Ammon's horn (tissue), 1 donor: ENCODE measurements at regions not wholly inside any gene's neighbourhood (a gene's known extent, or its start where the extent isn't known, plus 50 kb on each side); places are given as distances from the start of the nearest gene placed in this dataset.
"Not testable (repeated sequence)": the region's sequence is repeated elsewhere in the genome, so short reads cannot be mapped to it uniquely, and the experiment has no call there.

Source experiments
- DNase-seq: peaks from one replicate; pipeline ENCODE4 v3.0.0-alpha.2; 2016; ENCODE audit warnings: low spot score

DNA sequence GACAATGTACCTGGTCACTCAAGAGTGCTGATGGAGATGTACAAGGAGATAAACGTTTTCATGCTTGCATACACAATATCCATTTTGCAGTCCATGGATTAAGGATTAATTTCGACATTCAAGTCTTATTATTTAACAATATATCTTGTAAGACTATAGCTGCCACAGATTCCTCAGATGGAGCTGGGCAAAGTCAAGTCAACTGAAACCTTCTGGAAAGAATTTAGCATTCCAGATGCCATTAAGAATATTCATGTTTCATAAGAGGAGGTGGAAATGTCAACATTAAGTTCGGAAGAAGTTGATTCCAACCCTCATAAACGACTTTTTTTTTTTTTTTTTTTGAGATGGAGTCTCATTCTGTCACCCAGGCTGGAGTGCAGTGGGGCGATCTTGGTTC is 126.0 kb downstream of the SHANK2 start:
- not testable (repeated sequence) for DNase-seq

DNA sequence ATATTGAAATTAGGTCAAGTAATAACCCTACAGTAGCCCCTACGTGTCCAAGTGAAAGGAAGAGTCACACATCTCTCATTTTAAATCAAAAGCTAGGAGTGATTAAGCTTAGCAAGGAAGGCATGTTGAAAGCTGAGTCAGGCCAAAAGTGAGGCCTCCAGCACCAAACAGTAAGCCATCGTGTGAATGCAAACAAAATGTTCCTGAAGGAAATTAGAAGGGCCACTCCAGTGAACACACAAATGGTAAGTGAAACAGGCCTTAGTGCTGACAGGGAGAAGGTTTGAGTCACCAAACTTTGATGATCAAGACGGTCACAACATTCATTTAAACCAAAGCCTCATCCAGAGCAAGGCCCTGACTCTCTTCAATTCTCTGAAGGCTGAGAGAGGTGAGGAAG is 127.2 kb downstream of the SHANK2 start:
- no peak for DNase-seq

DNA sequence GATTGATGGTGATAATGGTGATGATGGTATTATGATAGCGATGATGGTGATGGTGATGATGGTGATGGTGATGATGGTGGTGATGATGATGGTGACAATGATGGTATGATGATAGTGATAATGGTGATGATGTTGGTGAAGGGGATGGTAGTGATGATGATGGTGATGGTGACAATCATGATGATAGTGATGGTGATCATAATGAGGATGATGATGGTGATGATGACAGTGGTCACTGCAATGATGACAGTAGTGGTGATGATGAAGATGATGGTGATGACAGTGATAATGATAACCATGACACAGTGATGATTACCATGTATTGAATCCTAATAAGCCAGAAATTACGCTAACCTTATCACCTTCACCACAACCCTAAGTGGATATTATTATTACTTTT is 128.2 kb downstream of the SHANK2 start:
- no peak for DNase-seq

DNA sequence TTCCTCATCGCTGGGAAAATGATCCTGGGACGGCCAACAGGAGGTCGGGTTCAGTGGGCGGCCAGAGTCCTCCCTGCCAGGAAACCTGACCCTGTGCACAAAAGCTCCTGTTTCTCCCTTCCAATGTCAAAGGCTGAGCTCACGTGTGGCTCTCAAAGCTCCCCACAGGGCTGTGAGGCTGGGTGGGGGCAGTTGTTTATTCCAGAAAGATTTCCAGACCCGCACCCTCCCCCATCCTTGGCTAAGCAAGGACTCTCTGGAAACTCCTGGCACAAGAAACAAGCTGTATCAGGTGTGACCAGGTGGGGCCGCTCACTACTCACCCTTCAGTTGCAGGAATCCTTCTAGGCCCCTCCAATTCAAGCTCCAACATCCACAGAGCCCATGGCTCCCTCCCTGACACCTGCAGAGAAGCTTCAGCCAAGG is 131.9 kb downstream of the SHANK2 start:
- no peak for DNase-seq

DNA sequence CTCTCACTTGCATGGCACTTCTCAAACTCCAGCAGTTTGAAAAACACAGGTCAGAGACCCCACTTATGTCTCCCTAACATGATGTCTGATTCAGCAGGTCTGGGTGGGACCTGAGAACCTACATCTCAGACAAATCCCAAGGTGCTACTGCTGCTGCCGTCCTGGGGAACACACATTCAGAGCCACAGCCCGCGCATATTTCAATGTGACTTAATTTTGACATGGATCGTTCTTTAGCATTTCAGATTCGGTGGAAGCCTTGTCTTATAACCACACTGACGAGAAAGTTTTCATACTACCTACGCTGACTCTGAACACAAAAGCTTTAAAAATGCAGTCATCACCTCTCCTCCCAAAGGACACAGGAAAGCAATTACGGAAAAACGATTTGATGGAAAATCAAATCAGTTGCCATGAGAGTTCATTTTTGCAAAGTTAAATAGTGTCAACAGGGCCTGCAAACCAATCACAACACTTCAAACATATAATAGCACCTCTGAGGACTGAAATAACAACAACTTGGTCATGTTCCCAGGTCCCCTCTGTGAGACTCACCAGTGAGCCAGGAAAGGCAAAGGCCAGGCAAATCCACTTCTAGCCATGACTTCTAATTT is 132.6 kb downstream of the SHANK2 start:
- no peak for DNase-seq

DNA sequence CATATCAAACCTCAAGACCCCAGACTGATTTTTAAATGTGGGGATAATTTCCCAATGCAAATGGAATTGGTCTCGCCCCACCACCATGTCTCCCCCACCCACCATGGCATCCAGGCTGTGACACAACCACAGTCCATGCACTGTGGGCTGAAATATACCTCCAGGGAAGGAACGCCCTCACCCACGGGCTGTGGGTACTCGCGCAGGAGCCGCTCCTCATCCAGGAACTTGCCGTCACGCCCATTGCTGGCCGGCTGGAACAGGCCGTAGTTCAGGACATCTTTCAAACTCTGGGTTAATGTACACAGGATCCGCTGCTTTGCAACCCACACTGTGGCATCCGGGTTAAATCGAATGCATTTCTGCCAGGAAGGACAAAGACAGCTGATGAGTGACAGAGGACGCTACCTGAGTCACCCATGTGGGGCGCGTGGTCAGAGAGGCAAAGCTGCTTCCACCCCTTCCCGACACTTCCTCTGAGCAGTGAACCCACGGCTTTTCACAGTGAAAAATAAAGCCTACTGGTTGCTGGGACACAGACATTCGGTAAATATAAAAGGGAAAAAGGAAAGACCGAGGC is 133.6 kb downstream of the SHANK2 start:
- DNase-seq: no peak

DNA sequence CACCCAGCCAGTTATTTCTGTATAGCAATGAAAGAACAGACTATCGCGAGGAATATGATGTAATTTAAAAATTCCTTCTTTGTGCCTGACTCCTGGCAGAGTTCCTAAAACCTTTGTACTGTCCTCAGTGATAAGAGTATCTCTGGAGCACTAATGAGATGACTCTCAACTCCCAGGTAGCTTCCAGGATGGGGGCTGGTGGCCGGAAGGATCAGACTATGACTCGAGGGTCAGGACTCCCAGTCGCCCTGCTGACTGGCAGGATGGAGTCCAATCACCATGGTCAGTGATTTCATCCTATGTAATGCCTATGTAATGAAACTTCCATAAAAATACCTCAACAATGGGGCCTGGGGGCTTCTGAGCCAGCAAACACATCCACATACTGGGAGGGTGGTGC is 135.1 kb downstream of the SHANK2 start:
- no peak for DNase-seq

DNA sequence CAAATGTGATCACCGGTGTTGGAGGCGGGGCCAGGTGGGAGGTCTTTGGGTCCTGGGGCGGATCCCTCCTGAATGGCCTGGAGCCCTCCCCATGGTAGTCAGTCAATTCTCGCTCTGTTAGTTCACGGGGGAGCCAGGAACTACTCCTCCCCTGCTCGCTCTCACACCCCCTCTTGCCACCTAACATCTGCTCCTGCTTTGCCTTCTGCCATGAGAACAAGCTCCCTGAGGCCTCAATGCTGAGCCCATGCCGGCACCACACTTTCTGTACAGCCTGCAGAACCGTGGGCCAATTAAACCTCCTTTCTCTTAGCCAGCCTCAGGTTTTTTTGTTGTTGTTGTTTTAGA is 135.7 kb downstream of the SHANK2 start:
- DNase-seq: no peak

DNA sequence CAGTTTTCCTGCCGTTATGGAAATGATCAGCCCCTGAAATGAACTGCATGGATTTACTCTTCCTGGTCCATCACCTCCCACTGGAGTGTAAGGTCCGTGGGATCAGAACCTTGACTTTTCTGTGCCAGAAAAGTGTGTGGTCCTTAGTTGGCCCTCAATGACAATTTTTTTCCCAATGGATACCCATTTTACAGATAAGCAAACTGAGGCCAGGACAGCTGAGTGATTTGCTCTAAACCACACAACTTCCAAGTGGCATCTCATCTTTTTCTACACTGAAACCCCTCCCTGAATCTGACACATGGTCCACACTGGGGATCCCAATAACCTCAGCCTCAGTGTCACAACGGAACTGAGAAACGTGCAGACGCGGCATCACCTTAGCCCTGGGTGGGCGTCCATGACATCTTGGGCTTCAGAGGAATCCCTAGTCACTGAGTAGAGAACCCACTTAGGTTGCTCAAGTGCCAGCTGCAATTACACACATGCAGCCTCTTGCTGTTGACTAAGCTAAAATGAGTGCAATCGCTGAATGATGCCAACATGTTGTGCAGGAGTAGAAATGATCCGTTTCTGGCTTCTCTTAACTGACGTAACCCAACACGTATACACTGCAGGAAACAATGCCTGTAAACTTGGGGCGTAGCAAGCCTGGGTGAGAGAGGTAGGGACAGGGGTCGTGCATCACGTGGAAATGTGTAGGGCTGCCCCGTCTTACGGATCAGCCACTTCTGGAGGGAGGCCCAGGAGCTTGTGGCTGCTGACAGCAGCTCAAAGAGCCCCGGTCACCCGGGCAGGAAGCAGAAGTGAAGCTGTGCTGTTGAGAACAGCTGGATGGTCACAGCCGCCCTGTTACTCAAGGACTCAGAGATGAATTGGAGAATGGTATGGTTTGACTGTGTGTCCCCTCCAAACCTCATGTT is 136.3 kb downstream of the SHANK2 start:
- no peak for DNase-seq

DNA sequence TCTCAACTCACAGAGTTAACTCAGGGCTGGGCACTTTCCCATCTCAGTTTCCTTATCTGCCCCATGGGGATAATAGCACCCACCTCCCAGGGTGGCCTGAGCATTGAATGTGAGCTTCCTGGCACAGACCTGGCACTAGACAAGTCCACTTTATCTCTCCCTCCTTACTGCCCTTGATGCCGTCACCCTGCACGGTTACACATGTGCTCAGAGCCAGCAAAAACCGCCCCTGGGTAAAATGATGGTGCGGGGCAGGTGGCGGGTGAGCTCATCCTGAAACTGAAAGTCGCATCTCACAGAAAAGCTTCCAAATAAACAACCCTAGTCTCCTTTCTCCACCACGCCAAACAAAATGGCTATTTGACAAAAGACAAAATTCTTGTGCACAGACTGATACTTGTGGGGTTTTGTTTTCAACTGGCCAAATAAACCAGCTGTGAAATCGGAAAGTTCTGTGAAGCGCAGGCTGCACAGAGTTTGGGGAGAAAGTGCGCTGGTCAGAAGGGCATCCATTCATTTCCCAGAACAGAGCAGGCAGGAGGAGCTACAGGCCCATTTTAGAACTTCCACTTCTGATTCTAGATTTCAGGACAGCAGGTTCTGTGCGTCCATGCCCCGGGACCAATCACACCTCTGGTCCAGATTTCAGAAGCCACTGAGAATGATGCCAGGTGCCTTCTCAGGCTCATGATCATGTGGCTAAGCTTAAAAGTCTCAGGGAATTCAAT is 138.1 kb downstream of the SHANK2 start:
- peak; percentile 38 for DNase-seq

DNA sequence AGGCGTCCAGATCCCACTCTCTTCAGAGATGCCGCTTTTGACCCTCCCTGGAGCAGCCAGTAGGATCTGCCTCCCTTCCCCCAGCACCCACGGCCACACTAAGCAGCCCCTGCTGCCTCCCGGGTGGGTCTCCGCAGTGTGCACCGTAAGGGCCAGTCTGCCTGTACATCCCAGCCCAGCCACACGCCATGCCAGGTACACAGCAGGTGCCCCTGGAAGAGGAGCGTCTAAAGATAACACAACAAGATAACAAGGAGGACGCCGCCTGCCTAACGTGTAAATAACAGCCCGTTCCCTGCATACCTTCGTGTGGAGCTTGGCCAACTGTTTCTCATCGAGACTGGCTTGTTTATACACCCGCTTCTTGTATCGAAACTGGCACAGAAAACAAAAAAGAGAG is 139.4 kb downstream of the SHANK2 start:
- no peak for DNase-seq

DNA sequence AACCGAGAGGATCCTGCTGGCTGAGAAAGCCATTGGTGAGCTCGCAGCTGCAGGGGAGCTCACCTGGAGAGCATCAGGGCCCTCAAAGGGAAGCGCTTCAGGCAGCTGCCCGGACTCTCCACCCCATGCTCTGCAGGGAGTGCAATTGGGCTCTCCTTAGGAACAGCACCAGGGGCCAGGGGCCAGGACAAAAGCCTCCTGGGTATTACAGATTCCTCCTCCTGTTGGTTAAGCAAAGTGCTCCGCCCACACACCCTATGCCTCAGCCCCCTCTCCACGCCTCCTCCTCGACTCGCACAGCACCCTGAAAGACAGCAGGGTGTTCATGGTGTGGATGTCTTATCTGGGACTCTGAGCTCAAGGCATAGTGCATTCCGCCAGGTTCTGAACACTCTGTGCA is 139.9 kb downstream of the SHANK2 start:
- DNase-seq: no peak

DNA sequence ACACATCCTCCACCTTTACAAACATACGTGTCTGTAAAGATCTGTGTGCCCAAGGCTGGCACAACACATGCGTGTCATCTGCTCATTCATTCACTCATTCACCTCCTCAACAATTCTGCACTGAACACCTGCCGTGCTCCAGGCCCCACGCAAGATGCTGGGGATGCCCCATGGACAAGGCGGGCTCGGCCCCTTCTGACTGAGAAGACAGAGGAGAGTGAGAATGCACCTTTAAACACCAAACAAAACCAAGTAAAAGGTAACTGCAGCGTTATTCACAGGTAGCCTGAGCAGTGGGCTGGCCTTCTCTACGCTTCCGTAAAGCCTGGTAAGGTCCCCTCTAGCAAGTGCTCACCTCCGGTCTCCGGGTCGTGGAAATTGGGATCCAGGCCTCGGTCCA is 142.8 kb downstream of the SHANK2 start:
- no peak for DNase-seq

DNA sequence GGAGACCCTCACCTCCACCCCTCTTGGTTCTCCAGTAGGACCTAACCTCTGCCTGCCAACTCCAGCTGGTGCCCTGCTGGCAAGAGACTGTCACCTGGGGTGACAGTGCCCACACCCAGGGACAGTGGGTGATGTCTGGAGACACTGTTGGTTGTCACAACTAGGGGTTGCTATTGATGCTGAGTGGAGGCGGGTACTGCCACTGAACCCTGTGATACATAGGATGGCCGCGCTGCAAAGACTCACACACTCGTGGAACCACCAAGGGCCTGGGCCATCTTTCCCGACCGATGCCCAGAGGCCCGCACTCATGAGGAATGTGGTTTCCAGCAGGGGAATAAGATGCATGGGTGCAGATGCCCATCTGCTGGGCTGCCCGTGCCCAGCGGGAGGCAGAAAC is 143.2 kb downstream of the SHANK2 start:
- no peak for DNase-seq

DNA sequence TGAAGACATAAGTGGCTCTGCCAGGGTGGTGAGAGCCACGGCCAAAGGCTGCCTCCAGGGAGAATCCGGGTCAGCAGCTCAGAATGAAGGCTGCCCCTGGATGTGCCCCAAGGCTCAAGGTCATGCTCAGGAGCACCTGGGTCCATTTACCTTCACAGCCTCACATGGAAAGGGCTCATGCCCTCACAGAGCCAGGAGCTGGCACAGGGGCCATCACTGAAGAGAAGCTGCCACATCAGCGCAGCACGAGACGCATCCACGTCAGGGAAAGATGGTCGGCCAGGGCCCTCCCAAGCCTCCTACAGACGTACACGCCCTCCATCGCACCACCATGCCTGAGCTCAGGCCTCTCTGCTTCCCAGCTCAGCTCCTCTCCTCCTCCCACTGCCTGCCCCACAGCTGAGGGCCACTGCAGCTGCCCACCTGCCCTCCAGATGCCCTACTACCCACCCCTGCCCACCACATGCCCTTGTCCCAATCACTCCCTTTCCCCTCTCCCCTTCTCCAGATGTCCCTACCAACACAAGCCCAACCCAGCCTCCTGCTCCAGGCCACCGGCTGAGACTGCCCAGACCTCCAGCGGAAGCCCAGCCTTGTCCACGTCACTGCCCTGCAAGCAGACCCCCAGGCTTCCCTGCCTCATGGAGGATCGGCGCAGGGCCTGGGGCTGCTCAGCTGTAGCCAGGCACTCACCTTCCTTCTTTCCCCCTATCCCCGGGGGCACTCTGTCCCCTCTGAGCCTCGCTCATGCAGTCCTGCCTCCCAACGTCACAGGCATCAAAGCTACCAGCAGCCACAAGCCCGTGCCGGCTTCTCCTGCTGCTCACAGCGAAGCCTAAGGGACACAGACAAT is 144.1 kb downstream of the SHANK2 start:
- DNase-seq: no peak

DNA sequence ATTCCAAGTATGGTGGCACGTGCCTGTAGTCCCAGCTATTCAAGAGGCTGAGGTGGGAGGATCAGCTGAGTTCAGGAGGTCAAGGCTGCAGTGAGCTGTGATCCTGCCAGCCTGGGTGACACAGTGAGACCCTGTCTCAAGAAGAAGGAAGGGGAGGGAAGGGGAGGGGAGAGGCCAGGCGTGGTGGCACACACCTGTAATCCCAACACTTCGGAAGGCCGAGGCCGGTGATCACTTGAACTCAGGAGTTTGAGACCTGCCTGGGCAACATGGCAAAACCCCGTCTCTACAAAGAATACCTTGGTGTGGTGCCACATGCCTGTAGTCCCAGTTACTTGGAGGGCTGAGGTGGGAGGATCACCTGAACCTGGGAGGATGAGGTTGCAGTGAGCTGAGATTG is 145.7 kb downstream of the SHANK2 start:
- DNase-seq: no peak

DNA sequence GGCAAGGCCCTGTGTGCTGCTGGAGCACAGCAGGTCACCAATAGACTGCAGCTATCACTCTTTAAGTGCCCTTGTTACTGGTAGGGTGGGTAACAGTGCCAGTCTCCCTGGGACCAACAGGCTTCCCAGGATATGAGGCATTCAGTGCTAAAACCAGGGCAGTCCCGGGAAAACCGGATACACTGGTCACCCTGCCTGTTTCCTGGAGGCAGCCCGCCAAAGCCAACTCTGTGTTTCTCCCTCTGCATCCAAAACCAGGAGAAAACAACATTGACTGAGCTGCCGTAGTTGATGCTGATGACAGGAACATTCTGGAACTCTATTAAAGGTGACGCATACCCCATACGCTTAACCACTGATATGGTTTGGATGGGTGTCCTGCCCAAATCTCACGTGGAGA is 149.1 kb downstream of the SHANK2 start:
- DNase-seq: no peak

DNA sequence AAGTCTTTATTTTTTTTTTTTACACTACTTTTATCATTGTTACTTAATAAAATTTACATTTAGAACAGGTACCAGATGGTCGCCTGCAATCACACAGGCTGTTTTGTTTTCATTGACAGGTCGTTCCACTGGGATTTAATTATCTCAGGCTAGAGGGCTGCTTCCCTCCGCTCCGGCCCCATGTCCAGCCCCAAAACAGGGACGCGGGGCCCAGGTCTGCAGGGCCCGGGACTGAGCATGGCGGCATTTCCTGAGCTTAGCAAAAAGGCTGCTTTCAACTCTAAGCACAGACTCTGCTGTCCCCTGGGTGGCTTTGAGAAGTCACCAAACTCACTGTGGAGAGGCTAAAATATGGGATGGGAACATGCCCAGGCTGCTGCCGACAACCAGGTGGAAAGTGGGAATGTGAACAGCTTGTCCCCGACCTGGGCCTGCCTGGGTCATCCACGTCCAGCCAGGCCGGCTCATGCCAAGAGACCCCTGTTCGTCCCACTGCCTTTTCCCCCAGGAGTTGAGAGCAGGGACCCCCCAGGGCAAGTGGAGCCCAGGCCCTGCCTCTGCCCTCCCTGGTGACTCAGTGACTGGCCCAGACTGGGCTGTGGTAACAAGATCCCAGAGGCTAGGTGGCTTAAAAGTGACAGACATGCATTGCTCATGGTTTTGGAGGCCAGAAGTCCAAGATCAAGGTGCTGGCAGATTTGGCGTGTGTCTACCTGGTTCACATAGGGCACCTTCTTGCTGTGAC is 150.0 kb downstream of the SHANK2 start:
- no peak for DNase-seq

DNA sequence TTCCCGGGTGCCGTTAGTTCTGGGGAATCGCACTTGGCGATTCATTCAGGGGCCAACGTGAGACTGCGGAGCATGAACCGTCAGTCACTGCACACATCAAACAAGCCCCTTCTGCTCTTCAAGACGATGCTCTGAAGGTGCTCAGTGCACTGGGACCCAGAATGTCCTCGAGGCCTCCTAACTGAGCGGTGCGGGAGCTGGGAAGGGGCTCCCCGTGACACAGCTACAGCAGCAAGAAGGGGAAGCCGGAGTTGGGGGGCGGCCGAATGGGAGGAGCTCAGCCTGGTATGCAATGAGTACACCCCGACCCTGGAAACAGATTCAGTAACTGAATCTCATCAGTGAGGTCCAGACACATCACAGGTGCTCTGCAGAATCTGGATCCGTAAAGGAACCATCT is 150.8 kb downstream of the SHANK2 start:
- DNase-seq: no peak

DNA sequence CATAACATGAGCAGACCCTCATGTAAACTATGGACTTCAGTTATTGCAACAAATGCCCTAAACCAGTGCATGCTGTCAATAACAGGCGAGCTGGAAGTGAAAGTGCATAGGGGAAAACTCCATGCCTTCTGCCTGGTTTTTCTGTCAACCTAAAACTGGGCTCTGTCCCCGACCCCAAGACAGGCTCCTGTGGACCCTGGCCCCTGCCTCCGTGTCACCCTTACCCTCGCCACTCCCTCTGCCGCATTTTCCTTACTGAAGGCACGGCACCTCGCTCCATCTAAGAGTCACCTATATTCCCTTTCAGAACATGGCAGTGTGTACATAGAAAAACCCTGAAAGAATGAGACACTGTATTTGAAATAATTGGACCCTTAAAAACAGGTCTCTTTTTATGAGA is 151.3 kb downstream of the SHANK2 start:
- no peak for DNase-seq

DNA sequence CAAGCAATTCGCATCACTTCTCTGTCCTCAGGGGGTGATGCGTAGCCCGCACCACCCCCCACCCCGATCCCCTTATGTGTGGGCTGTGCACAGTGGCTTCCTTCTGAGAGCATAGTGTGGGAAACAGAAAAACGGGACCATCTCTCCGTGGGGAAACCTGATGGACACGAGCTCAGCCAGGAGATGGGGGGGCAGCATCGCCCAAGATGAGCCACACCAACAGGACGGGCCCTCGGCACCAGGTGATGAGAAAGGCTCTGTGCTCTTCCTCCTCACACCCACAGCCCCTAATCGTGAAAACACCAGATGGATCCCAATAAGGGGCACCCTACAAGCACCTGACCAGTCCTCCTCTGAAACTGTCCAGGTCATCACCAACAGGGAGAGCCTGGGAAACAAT is 153.6 kb downstream of the SHANK2 start:
- no peak for DNase-seq
